ENCODE measurements at regions not wholly inside any gene's neighbourhood (a gene's known extent, or its start where the extent isn't known, plus 50 kb on each side); places are given as distances from the start of the nearest gene placed in this dataset.

- Mint-ChIP-seq H3K27me3 (ENCODE audit: insufficient read depth, unreplicated experiment) (peaks cover 7% of the 10 kb centered on the region), H3K4me3 (ENCODE audit: unreplicated experiment) (no peak overlapping the region), H3K4me1 (ENCODE audit: low read depth, unreplicated experiment) (no peaks in the 10 kb centered on the region), H3K9me3 (ENCODE audit: unreplicated experiment) (no peaks in the 10 kb centered on the region), H3K36me3 (ENCODE audit: insufficient read depth, unreplicated experiment) (no peaks in the 10 kb centered on the region), H3K27ac (ENCODE audit: unreplicated experiment) (no peak overlapping the region)
- peaks cover 8% of the 10 kb centered on the region; the same call in 1 of the 2 replicates for H3K4me1 ChIP-seq
- no peaks in the 10 kb centered on the region for H3K36me3 ChIP-seq (ENCODE audit: control insufficient read depth, insufficient read depth, low read length)
- no peak for DNase-seq
- no peaks in the 10 kb centered on the region for H3K27me3 ChIP-seq (replicated peaks; ENCODE audit: control insufficient read depth, insufficient read depth, low read length)
- no peak for TF ChIP-seq CTCF (IDR thresholded peaks at IDR 0.05; ENCODE audit: insufficient read depth in 1 of 2, low read depth in 1 of 2, low read length in 1 of 2, severe bottlenecking in 1 of 2, unreplicated experiment in 1 of 2)
- no peak overlapping the region for H3K4me3 ChIP-seq (ENCODE audit: low read depth, low read length)
- H3K9me3 ChIP-seq, result no peaks in the 10 kb centered on the region
- no TSS peak for BruUV-seq (replicated peaks)
- ChIA-PET POLR2A (no interaction called here), CTCF (no interaction called here)
- intact Hi-C loops (cut with micrococcal nuclease; ENCODE audit: unreplicated experiment), result no loop called here
Measured at GRCh38 chr2:176682278-176682677, 413.0 kb downstream of the MTX2 start.

GRCh38 chr2:176683618-176684111 lies 414.4 kb downstream of the MTX2 start:
- Histone ChIP-seq H3K9me3 (no peaks in the 10 kb centered on the region), H3K27me3 (replicated peaks; ENCODE audit: control insufficient read depth, insufficient read depth, low read length) (no peaks in the 10 kb centered on the region), H3K4me3 (ENCODE audit: low read depth, low read length) (no peak overlapping the region), H3K36me3 (ENCODE audit: control insufficient read depth, insufficient read depth, low read length) (no peaks in the 10 kb centered on the region), H3K4me1 (peaks cover 8% of the 10 kb centered on the region; the same call in 1 of the 2 replicates)
- Mint-ChIP-seq H3K9me3 (ENCODE audit: unreplicated experiment) (no peaks in the 10 kb centered on the region), H3K27me3 (ENCODE audit: insufficient read depth, unreplicated experiment) (peaks cover 6% of the 10 kb centered on the region), H3K4me1 (ENCODE audit: low read depth, unreplicated experiment) (no peaks in the 10 kb centered on the region), H3K36me3 (ENCODE audit: insufficient read depth, unreplicated experiment) (no peaks in the 10 kb centered on the region), H3K4me3 (ENCODE audit: unreplicated experiment) (no peak overlapping the region), H3K27ac (ENCODE audit: unreplicated experiment) (no peak overlapping the region)
- BruUV-seq (replicated peaks), result no TSS peak
- ChIA-PET POLR2A (no interaction called here), CTCF (no interaction called here)
- DNase-seq, result peak in 1 of 2 experiments; percentile 5
- no peak for TF ChIP-seq CTCF (IDR thresholded peaks at IDR 0.05; ENCODE audit: insufficient read depth in 1 of 2, low read depth in 1 of 2, low read length in 1 of 2, severe bottlenecking in 1 of 2, unreplicated experiment in 1 of 2)
- intact Hi-C loops (cut with micrococcal nuclease; ENCODE audit: unreplicated experiment), result no loop called here

- no peak overlapping the region for H3K4me3 Mint-ChIP-seq (ENCODE audit: unreplicated experiment)
- no peak for DNase-seq
- TF ChIP-seq CTCF (IDR thresholded peaks at IDR 0.05; ENCODE audit: insufficient read depth in 1 of 2, low read depth in 1 of 2, low read length in 1 of 2, severe bottlenecking in 1 of 2, unreplicated experiment in 1 of 2), result no peak
- H3K27ac Mint-ChIP-seq (ENCODE audit: unreplicated experiment), result no peak overlapping the region
- Histone ChIP-seq H3K27me3 (replicated peaks; ENCODE audit: control insufficient read depth, insufficient read depth, low read length) (no peaks in the 10 kb centered on the region), H3K4me1 (peaks cover 8% of the 10 kb centered on the region; the same call in 1 of the 2 replicates), H3K4me3 (ENCODE audit: low read depth, low read length) (no peak overlapping the region), H3K9me3 (no peaks in the 10 kb centered on the region), H3K36me3 (ENCODE audit: control insufficient read depth, insufficient read depth, low read length) (no peaks in the 10 kb centered on the region)
- no peaks in the 10 kb centered on the region for H3K9me3 Mint-ChIP-seq (ENCODE audit: unreplicated experiment)
- no peaks in the 10 kb centered on the region for H3K36me3 Mint-ChIP-seq (ENCODE audit: insufficient read depth, unreplicated experiment)
- CTCF ChIA-PET, result no interaction called here
- H3K4me1 Mint-ChIP-seq (ENCODE audit: low read depth, unreplicated experiment), result no peaks in the 10 kb centered on the region
- peaks cover 6% of the 10 kb centered on the region for H3K27me3 Mint-ChIP-seq (ENCODE audit: insufficient read depth, unreplicated experiment)
- POLR2A ChIA-PET, result no interaction called here
- intact Hi-C loops (cut with micrococcal nuclease; ENCODE audit: unreplicated experiment), result no loop called here
- no TSS peak for BruUV-seq (replicated peaks)
Measured at GRCh38 chr2:176685908-176686307, 416.7 kb downstream of the MTX2 start.

All from Caco-2 (cell line).